Keratinocyte (primary cell): ENCODE measurements at regions not wholly inside any gene's neighbourhood (a gene's known extent, or its start where the extent isn't known, plus 50 kb on each side); places are given as distances from the start of the nearest gene placed in this dataset.

ENCODE experiments used
- DNase-seq: peaks from one replicate; pipeline ENCODE4 v3.0.0-alpha.2; 2011; ENCODE audit warnings: low read depth, missing footprints, low spot score
- FAIRE-seq: peaks from 2 replicates; lab custom pipeline; 2011; peaks lifted over from hg19 to GRCh38; lab: Jason Lieb, UNC
- H2AFZ ChIP-seq: 2 replicates; pipeline ENCODE4 v1.6.0; 2012; ENCODE audit warnings: low read length, control low read depth, inconsistent platforms; ENCODE audit not compliant: control insufficient read depth
- H3K27ac ChIP-seq: 2 replicates; pipeline ENCODE4 v1.5.1; 2011; ENCODE audit warnings: low read length; ENCODE audit not compliant: control insufficient read depth, insufficient read depth
- H3K27me3 ChIP-seq: 3 replicates; pipeline ENCODE4 v1.6.0; 2011; ENCODE audit warnings: low read length; ENCODE audit not compliant: control insufficient read depth, insufficient read depth; ENCODE audit errors: extremely low read depth
- H3K36me3 ChIP-seq, 2 experiments: 2 replicates in 1 of 2; 3 replicates in 1 of 2; pipeline ENCODE4 v1.5.1; 2011; ENCODE audit warnings: low read length in 2 of 2, mild to moderate bottlenecking in 1 of 2; ENCODE audit not compliant: control insufficient read depth in 2 of 2, insufficient read depth in 2 of 2; ENCODE audit errors: extremely low read depth in 1 of 2
- H3K4me1 ChIP-seq: 3 replicates; pipeline ENCODE4 v1.5.1; 2011; ENCODE audit warnings: low read length; ENCODE audit not compliant: control insufficient read depth, insufficient read depth; ENCODE audit errors: extremely low read depth
- H3K4me2 ChIP-seq: 3 replicates; pipeline ENCODE4 v1.6.0; 2011; ENCODE audit warnings: low read depth, low read length; ENCODE audit not compliant: control insufficient read depth, insufficient read depth; ENCODE audit errors: extremely low read depth
- H3K4me3 ChIP-seq, 3 experiments: fragments of 200-600 bp in 1 of 3; sonication (generic) in 1 of 3; 2 replicates in 2 of 3; 3 replicates in 1 of 3; pipeline ENCODE4 v1.5.1; 2011 to 2016; ENCODE audit warnings: low read length in 3 of 3, mild to moderate bottlenecking in 3 of 3, control low read depth in 2 of 3, inconsistent platforms in 1 of 3, low read depth in 1 of 3, mixed read lengths in 1 of 3, mixed run types in 1 of 3, moderate library complexity in 1 of 3; ENCODE audit not compliant: control insufficient read depth in 2 of 3, insufficient read depth in 2 of 3; ENCODE audit errors: extremely low read depth in 1 of 3
- H3K79me2 ChIP-seq: 2 replicates; pipeline ENCODE4 v1.6.0; 2012; ENCODE audit warnings: low read length; ENCODE audit not compliant: control insufficient read depth, insufficient read depth
- H3K9ac ChIP-seq: 3 replicates; pipeline ENCODE4 v1.6.0; 2011; ENCODE audit warnings: low read length; ENCODE audit not compliant: control insufficient read depth, insufficient read depth; ENCODE audit errors: extremely low read depth
- H3K9me1 ChIP-seq: 3 replicates; pipeline ENCODE4 v1.6.0; 2011; ENCODE audit warnings: low read length; ENCODE audit not compliant: control insufficient read depth, insufficient read depth; ENCODE audit errors: extremely low read depth
- H3K9me3 ChIP-seq: 2 replicates; pipeline ENCODE4 v1.5.1; 2012; ENCODE audit warnings: low read depth, low read length; ENCODE audit not compliant: control insufficient read depth
- H4K20me1 ChIP-seq: 3 replicates; pipeline ENCODE4 v1.6.0; 2011; ENCODE audit warnings: low read length; ENCODE audit not compliant: control insufficient read depth, insufficient read depth; ENCODE audit errors: extremely low read depth
- CTCF ChIP-seq, 3 experiments: IDR thresholded peaks in 1 of 3; conservative IDR thresholded peaks in 1 of 3; optimal IDR thresholded peaks in 1 of 3; 2 replicates in 2 of 3; 3 replicates in 1 of 3; pipeline versions ENCODE3 to v1.5.1; 2011; ENCODE audit warnings: low read length in 3 of 3, mild to moderate bottlenecking in 3 of 3, moderate library complexity in 2 of 3, control low read depth in 1 of 3, inconsistent platforms in 1 of 3; ENCODE audit not compliant: insufficient read depth in 2 of 3; ENCODE audit errors: extremely low read depth in 1 of 3
- EZH2 ChIP-seq: IDR thresholded peaks from one replicate; pipeline ENCODE4 v1.6.1; 2012; ENCODE audit warnings: inconsistent platforms, mild to moderate bottlenecking, low read length, moderate library complexity
- dilution Hi-C: fragments of 300-500 bp; cut with MboI; formaldehyde crosslinking; loops from one replicate; pipeline ENCODE4 v1.7.0; 2020; ENCODE audit warnings: low sequenced_read_pairs; ENCODE audit not compliant: extremely low pct_ligation_motif_present

GRCh38 chr5:89286320-89286719, 403.3 kb upstream of the MEF2C start:
- Histone ChIP-seq H3K9ac (no peak overlapping the region), H3K36me3 (no peaks in the 10 kb centered on the region), H3K9me1 (no peaks in the 10 kb centered on the region), H3K4me3 (no peak overlapping the region), H4K20me1 (no peaks in the 10 kb centered on the region), H3K9me3 (no peaks in the 10 kb centered on the region), H3K4me1 (peaks cover 6% of the 10 kb centered on the region), H3K79me2 (no peaks in the 10 kb centered on the region), H2AFZ (no peak overlapping the region), H3K27me3 (no peaks in the 10 kb centered on the region), H3K4me2 (no peak overlapping the region), H3K27ac (no peak overlapping the region)
- TF ChIP-seq CTCF (optimal IDR thresholded peaks at IDR 0.05 in 1 of 3, IDR thresholded peaks at IDR 0.05 in 1 of 3, conservative IDR thresholded peaks at IDR 0.05 in 1 of 3; ENCODE audit: extremely low read depth in 1 of 3, insufficient read depth in 2 of 3, low read length in 3 of 3) (no peak), EZH2 (no peak)
- DNase-seq (no peak), FAIRE-seq (no peak)
- dilution Hi-C loops = no loop called here

GRCh38 chr5:89283728-89284493, 400.9 kb upstream of the MEF2C start:
- Histone ChIP-seq H3K4me1 (peaks cover 6% of the 10 kb centered on the region), H3K27me3 (no peaks in the 10 kb centered on the region), H3K27ac (no peak overlapping the region), H4K20me1 (no peaks in the 10 kb centered on the region), H3K4me3 (no peak overlapping the region), H3K4me2 (no peak overlapping the region), H3K79me2 (no peaks in the 10 kb centered on the region), H2AFZ (no peak overlapping the region), H3K9me1 (no peaks in the 10 kb centered on the region), H3K36me3 (no peaks in the 10 kb centered on the region), H3K9ac (no peak overlapping the region), H3K9me3 (no peaks in the 10 kb centered on the region)
- no peak for TF ChIP-seq EZH2
- peak in 1 of 3 experiments; percentile 14 for TF ChIP-seq CTCF (optimal IDR thresholded peaks at IDR 0.05 in 1 of 3, IDR thresholded peaks at IDR 0.05 in 1 of 3, conservative IDR thresholded peaks at IDR 0.05 in 1 of 3; ENCODE audit: extremely low read depth in 1 of 3, insufficient read depth in 2 of 3, low read length in 3 of 3)
- dilution Hi-C loops = no loop called here
- FAIRE-seq (no peak), DNase-seq (no peak)
